GM12878 (cell line): ENCODE measurements at regions not wholly inside any gene's neighbourhood (a gene's known extent, or its start where the extent isn't known, plus 50 kb on each side); places are given as distances from the start of the nearest gene placed in this dataset.

ENCODE experiments used
- ATAC-seq: fragments of 200-7000 bp; cut with Tn5 transposase; 3 replicates; pipeline ENCODE4 v1.9.1; 2020; ENCODE audit warnings: mild to moderate bottlenecking, moderate library complexity
- BruUV-seq: library from RNA; stranded (reverse); fragments of 400-500 nt; replicated peaks from 2 replicates; lab custom pipeline; 2021; lab: Mats Ljungman, UMichigan
- CTCF ChIA-PET: fragments of 300-600 bp; sonication (Branson Sonifier 250); formaldehyde crosslinking; extraction: SDS; loops from one replicate; lab custom pipeline; 2021; ENCODE audit warnings: inconsistent platforms; lab: Yijun Ruan, JAX
- POLR2A ChIA-PET: fragments of 350-600 bp; formaldehyde crosslinking; extraction: SDS; loops from one replicate; lab custom pipeline; 2021; ENCODE audit warnings: inconsistent platforms; lab: Charles Lee
- RAD21 ChIA-PET: fragments of 300-600 bp; sonication (Branson Sonifier 250); formaldehyde crosslinking; loops from one replicate; lab custom pipeline; 2023; ENCODE audit warnings: antibody characterized with exemption; ENCODE audit not compliant: unreplicated experiment; lab: Charles Lee
- SMC1A ChIA-PET: fragments of 300-600 bp; sonication (Branson Sonifier 250); formaldehyde crosslinking; loops from one replicate; lab custom pipeline; 2023; ENCODE audit not compliant: unreplicated experiment, uncharacterized antibody; lab: Charles Lee
- DNase-seq: peaks from one replicate; pipeline ENCODE4 v3.0.0-alpha.2; 2011; ENCODE audit warnings: low read depth, low spot score
- FAIRE-seq: peaks from 3 replicates; lab custom pipeline; 2011; peaks lifted over from hg19 to GRCh38; lab: Jason Lieb, UNC
- H2AFZ ChIP-seq: 2 replicates; pipeline ENCODE4 v1.6.0; 2011; ENCODE audit warnings: low read depth, low read length, control low read depth; ENCODE audit not compliant: control insufficient read depth
- H3K27ac ChIP-seq: 2 replicates; pipeline ENCODE4 v1.5.1; 2011; ENCODE audit warnings: control low read depth; ENCODE audit not compliant: control insufficient read depth, insufficient read depth
- H3K27me3 ChIP-seq, 2 experiments: replicated peaks in 1 of 2; 2 replicates each; pipeline versions ENCODE4 v1.6.0 to v1.6.1; 2011; ENCODE audit warnings: low read length in 1 of 2; ENCODE audit not compliant: control insufficient read depth in 2 of 2, insufficient read depth in 2 of 2
- H3K36me3 ChIP-seq, 2 experiments: 2 replicates each; pipeline ENCODE4 v1.5.1; 2011; ENCODE audit warnings: low read length in 1 of 2; ENCODE audit not compliant: control insufficient read depth in 2 of 2, insufficient read depth in 2 of 2
- H3K4me1 ChIP-seq: 2 replicates; pipeline ENCODE4 v1.6.1; 2011; ENCODE audit warnings: mild to moderate bottlenecking, low read length, moderate library complexity, mixed read lengths; ENCODE audit not compliant: control insufficient read depth, insufficient read depth
- H3K4me2 ChIP-seq: 2 replicates; pipeline ENCODE4 v1.6.0; 2011; ENCODE audit warnings: control low read depth; ENCODE audit not compliant: control insufficient read depth, insufficient read depth
- H3K4me3 ChIP-seq: fragments of 200-600 bp; sonication (generic); 2 replicates; pipeline ENCODE4 v1.5.1; 2016
- H3K79me2 ChIP-seq: 2 replicates; pipeline ENCODE4 v1.6.0; 2011; ENCODE audit warnings: low read length; ENCODE audit not compliant: control insufficient read depth, insufficient read depth
- H3K9ac ChIP-seq: 2 replicates; pipeline ENCODE4 v1.8.0; 2011; ENCODE audit warnings: low read length, control low read depth, mixed read lengths; ENCODE audit not compliant: control insufficient read depth, insufficient read depth
- H3K9me3 ChIP-seq: replicated peaks from 3 replicates; pipeline ENCODE4 v1.5.1; 2011; ENCODE audit warnings: mild to moderate bottlenecking, low read length; ENCODE audit not compliant: control insufficient read depth, insufficient read depth
- H4K20me1 ChIP-seq: 2 replicates; pipeline ENCODE4 v1.6.0; 2011; ENCODE audit not compliant: control insufficient read depth, insufficient read depth
- CBFB ChIP-seq: IDR thresholded peaks from 2 replicates; pipeline ENCODE4 v1.6.1; 2016; ENCODE audit warnings: antibody characterized with exemption, low read depth
- CHD1 ChIP-seq: IDR thresholded peaks from 2 replicates; pipeline ENCODE4 v1.6.1; 2012; ENCODE audit warnings: low read depth, low read length, improper control_type of control experiment
- CREM ChIP-seq: IDR thresholded peaks from 2 replicates; pipeline ENCODE4 v1.6.1; 2014; ENCODE audit warnings: antibody characterized with exemption, low read depth
- ESRRA ChIP-seq: IDR thresholded peaks from 2 replicates; pipeline ENCODE4 v1.6.1; 2012; ENCODE audit warnings: mild to moderate bottlenecking, low read length, improper control_type of control experiment
- MEF2B ChIP-seq: fragments of 450-650 bp; IDR thresholded peaks from 2 replicates; pipeline ENCODE4 v1.6.1; 2018; ENCODE audit warnings: mild to moderate bottlenecking, moderate library complexity; ENCODE audit not compliant: partially characterized antibody, poor library complexity, severe bottlenecking
- NFYB ChIP-seq: IDR thresholded peaks from 2 replicates; pipeline ENCODE4 v1.6.1; 2011; ENCODE audit warnings: low read depth, mild to moderate bottlenecking, low read length, improper control_type of control experiment, moderate library complexity; ENCODE audit not compliant: insufficient read depth
- NR2C2 ChIP-seq: IDR thresholded peaks from 2 replicates; pipeline ENCODE4 v1.6.1; 2011; ENCODE audit warnings: borderline replicate concordance, low read depth; ENCODE audit not compliant: control insufficient read depth, insufficient read length
- NR2F1 ChIP-seq: fragments of 450-650 bp; conservative IDR thresholded peaks from 2 replicates; pipeline ENCODE4 v1.6.1; 2017; ENCODE audit warnings: mild to moderate bottlenecking
- PAX5 ChIP-seq: IDR thresholded peaks from 2 replicates; pipeline ENCODE4 v1.6.1; 2011; ENCODE audit warnings: low read depth, low read length, borderline replicate concordance
- RELA ChIP-seq: fragments of 450-650 bp; IDR thresholded peaks from 2 replicates; pipeline ENCODE4 v1.8.0; 2014; ENCODE audit warnings: borderline replicate concordance; ENCODE audit not compliant: partially characterized antibody
- SREBF2 ChIP-seq: IDR thresholded peaks from 2 replicates; pipeline ENCODE4 v1.6.1; 2012; ENCODE audit warnings: mild to moderate bottlenecking, low read length
- TBL1XR1 ChIP-seq: IDR thresholded peaks from 2 replicates; pipeline ENCODE4 v1.6.1; 2012; ENCODE audit warnings: low read depth, low read length, improper control_type of control experiment
- ZZZ3 ChIP-seq: IDR thresholded peaks from 2 replicates; pipeline ENCODE4 v1.6.1; 2011; ENCODE audit warnings: low read depth; ENCODE audit not compliant: control insufficient read depth, insufficient read length
- WGBS: methylation state at CpG from one replicate; pipeline ENCODE4 v1.1.6; 2016; ENCODE audit warnings: low lambda C conversion rate; ENCODE audit not compliant: insufficient replicate concordance, insufficient coverage; ENCODE audit errors: missing lambda C conversion rate; 5-methylcytosine and 5-hydroxymethylcytosine counted together
- in situ Hi-C: fragments of 300-500 bp; cut with MboI; formaldehyde crosslinking; loops from 9 replicates; pipeline ENCODE4 v1.14.3; 2018; ENCODE audit warnings: mixed read lengths
- intact Hi-C: fragments of 100-400 bp; cut with micrococcal nuclease; formaldehyde crosslinking; loops from one replicate; pipeline ENCODE4 v1.14.2; 2022; ENCODE audit not compliant: unreplicated experiment
- TF ChIP-seq, protein P1 (sequence below): fragments of 450-650 bp; IDR thresholded peaks from 2 replicates; pipeline ENCODE4 v1.6.1; 2017; ENCODE audit warnings: mild to moderate bottlenecking, low read depth, inconsistent platforms; ENCODE audit not compliant: poor library complexity, severe bottlenecking
- TF ChIP-seq, protein P2 (sequence below): IDR thresholded peaks from 2 replicates; pipeline ENCODE4 v1.6.1; 2011; ENCODE audit warnings: mild to moderate bottlenecking, low read depth, low read length, moderate library complexity; ENCODE audit not compliant: insufficient replicate concordance

DNA sequence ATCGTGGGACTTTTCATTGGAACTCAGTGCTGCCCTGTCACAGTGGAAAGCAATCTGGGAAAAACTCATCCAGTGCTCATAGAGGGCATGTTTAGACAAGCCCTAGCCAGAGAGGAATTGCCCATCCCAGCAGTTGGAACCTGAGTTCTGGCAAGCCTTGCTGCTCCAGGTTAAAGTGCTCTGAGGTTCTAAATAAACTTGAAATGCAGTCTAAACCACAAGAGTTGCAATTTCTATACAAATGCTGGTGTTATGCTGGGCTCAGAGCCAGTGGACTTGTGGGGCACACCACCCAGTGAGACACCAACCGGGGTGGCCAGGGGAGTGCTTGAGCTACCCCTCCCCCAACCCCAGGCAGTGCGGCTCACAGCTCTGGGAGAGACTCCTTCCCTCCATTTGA is 142.8 kb upstream of the PPP1R2C start (continued):
- no peak for TF ChIP-seq PAX5
- TF ChIP-seq CREM = no peak
- no peak for TF ChIP-seq ESRRA
- TF ChIP-seq NFYB = no peak
- TF ChIP-seq NR2F1 = no peak
- no peak for TF ChIP-seq CBFB
- TF ChIP-seq MEF2B = no peak
- TF ChIP-seq, protein P1, sequence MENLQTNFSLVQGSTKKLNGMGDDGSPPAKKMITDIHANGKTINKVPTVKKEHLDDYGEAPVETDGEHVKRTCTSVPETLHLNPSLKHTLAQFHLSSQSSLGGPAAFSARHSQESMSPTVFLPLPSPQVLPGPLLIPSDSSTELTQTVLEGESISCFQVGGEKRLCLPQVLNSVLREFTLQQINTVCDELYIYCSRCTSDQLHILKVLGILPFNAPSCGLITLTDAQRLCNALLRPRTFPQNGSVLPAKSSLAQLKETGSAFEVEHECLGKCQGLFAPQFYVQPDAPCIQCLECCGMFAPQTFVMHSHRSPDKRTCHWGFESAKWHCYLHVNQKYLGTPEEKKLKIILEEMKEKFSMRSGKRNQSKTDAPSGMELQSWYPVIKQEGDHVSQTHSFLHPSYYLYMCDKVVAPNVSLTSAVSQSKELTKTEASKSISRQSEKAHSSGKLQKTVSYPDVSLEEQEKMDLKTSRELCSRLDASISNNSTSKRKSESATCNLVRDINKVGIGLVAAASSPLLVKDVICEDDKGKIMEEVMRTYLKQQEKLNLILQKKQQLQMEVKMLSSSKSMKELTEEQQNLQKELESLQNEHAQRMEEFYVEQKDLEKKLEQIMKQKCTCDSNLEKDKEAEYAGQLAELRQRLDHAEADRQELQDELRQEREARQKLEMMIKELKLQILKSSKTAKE = no peak
- TF ChIP-seq, all 136 proteins: peak for 0

DNA sequence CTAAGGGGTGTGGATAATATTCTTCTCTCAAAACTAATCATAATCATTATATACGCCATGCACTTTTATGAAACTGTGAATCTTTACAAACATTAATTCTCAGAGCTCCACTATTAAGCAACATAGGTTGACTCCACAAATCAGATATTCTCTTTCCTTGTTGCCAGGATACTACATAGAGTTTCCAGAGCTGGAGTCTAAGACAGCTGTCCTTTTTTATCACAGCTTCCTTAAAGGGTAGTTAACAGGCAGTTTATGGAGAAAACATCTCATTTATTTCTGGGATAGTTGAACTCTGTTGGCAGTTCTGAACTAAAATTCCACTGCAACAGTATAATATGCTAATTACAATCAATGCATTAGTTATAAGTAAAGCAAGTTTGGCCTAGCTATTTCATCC is 152.1 kb upstream of the PPP1R2C start:
- intact Hi-C loops = loop anchor here (5.0 to 10.0 kb wide), 3 partner anchors 67 to 315 kb away; no protein-coding TSS in a partner anchor
- BruUV-seq = no TSS peak
- no peak for FAIRE-seq

More for the DNA sequence above, 152.1 kb upstream of the PPP1R2C start:
- Histone ChIP-seq H3K27me3 (no peaks in the 10 kb centered on the region), H3K79me2 (no peaks in the 10 kb centered on the region), H3K9ac (no peak overlapping the region), H4K20me1 (no peaks in the 10 kb centered on the region), H3K4me3 (no peak overlapping the region), H3K27ac (no peak overlapping the region)
- SMC1A ChIA-PET = interaction anchor here (1.0 kb wide), 1 partner anchor 18 kb away, joined by 3 read pairs; no protein-coding TSS in a partner anchor
- WGBS = 37% methylated on average over 1 of the region's 1 CpG
- no peak for ATAC-seq
- TF ChIP-seq, protein P2, sequence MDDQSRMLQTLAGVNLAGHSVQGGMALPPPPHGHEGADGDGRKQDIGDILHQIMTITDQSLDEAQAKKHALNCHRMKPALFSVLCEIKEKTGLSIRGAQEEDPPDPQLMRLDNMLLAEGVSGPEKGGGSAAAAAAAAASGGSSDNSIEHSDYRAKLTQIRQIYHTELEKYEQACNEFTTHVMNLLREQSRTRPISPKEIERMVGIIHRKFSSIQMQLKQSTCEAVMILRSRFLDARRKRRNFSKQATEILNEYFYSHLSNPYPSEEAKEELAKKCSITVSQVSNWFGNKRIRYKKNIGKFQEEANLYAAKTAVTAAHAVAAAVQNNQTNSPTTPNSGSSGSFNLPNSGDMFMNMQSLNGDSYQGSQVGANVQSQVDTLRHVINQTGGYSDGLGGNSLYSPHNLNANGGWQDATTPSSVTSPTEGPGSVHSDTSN = no peak
- TF ChIP-seq NR2C2 = no peak
- no peak for TF ChIP-seq CHD1
- TF ChIP-seq ZZZ3 = no peak
- no peak for TF ChIP-seq TBL1XR1
- no peak for TF ChIP-seq MEF2B
- TF ChIP-seq SREBF2 = no peak
- no peak for TF ChIP-seq RELA
- TF ChIP-seq, all 136 proteins: peak for 0
- POLR2A ChIA-PET = no interaction called here
- no peaks in the 10 kb centered on the region for H3K9me3 ChIP-seq
- H2AFZ ChIP-seq = no peak overlapping the region
- RAD21 ChIA-PET = no interaction called here
- no peak overlapping the region for H3K4me2 ChIP-seq
- DNase-seq = no peak
- peaks cover 15% of the 10 kb centered on the region for H3K4me1 ChIP-seq
- CTCF ChIA-PET = interaction anchor here (0.6 kb wide), 1 partner anchor 71 kb away, joined by 3 read pairs; no protein-coding TSS in a partner anchor
- H3K36me3 ChIP-seq = no peaks in the 10 kb centered on the region
- in situ Hi-C loops = no loop called here
